Prostate gland (tissue), 2 donors: ENCODE measurements at regions not wholly inside any gene's neighbourhood (a gene's known extent, or its start where the extent isn't known, plus 50 kb on each side); places are given as distances from the start of the nearest gene placed in this dataset.

Experiments used
- CTCF ChIP-seq, 4 experiments: fragments of 200-600 bp in 2 of 4; fragments of 450-650 bp in 2 of 4; sonication (generic) in 2 of 4; IDR thresholded peaks; 1 replicate in 3 of 4; 2 replicates in 1 of 4; pipeline ENCODE4 v1.5.1; 2016 to 2019; ENCODE audit warnings: antibody characterized with exemption in 4 of 4, mild to moderate bottlenecking in 2 of 4, moderate library complexity in 2 of 4
- POLR2A ChIP-seq: fragments of 450-650 bp; IDR thresholded peaks from one replicate; pipeline ENCODE4 v1.6.1; 2016; ENCODE audit warnings: antibody characterized with exemption, mild to moderate bottlenecking

DNA sequence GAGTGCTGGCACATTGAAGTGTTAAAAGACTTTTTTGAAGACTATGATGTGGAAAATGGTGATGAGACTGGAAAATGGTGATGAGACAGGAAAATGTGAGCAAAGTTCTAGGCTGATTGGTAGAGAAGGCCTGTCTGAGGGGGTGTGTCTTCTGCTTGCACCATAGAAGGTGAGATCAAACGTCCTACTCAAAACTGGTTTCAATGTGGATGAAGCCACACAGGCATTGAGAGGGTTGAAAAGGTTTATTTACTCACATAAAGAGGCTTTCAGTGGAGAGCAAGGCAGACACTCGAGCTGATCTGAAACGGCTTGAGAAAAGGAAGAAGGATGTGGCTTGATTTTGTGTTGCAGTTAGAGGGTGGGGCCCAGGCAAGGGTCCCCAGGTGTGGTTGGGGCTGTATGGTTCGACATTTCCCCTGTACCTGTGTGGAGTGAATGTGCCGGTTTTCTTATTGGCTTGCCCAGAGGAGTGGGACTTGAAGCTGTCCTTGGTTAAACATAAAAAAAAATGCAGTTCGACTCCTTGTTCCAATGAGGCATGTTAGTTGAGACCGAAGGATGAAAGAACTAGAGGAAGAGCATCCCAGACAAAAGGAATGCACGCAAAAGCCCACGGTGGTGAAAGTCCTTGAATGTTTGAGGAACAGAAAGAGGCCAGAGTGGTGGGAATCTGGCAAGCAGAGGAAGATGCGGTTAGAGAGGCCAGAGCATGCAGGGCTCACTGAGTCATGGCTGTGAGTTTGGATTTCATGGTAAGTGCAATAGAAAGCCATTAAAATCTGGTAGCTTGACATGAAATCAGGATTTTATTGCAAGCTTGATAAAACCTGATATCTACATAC is 172.3 kb downstream of the EPM2A start:
- no peak for TF ChIP-seq CTCF (IDR thresholded peaks at IDR 0.05)
- no peak for TF ChIP-seq POLR2A
